HEK293 (cell line): ENCODE measurements at regions not wholly inside any gene's neighbourhood (a gene's known extent, or its start where the extent isn't known, plus 50 kb on each side); places are given as distances from the start of the nearest gene placed in this dataset.

ENCODE experiments used
- CTCF ChIA-PET: fragments of 350-600 bp; formaldehyde crosslinking; extraction: SDS; loops from one replicate; lab custom pipeline; 2021; ENCODE audit warnings: antibody characterized with exemption; lab: Yijun Ruan, JAX
- POLR2A ChIA-PET: fragments of 300-600 bp; formaldehyde crosslinking; extraction: SDS; loops from one replicate; lab custom pipeline; 2020; ENCODE audit warnings: antibody characterized with exemption, inconsistent platforms; lab: Yijun Ruan, JAX
- H3K27ac ChIP-seq: fragments of 200-500 bp; sonication (Bioruptor generic); 2 replicates; pipeline ENCODE4 v1.5.1; 2014; ENCODE audit warnings: low read depth, low read length, control low read depth, inconsistent platforms; ENCODE audit errors: extremely low read depth
- H3K36me3 ChIP-seq, 2 experiments: fragments of 200-500 bp in 1 of 2; sonication (Bioruptor generic) in 1 of 2; 1 replicate in 1 of 2; 2 replicates in 1 of 2; pipeline ENCODE4 v1.5.1; 2014 to 2017; ENCODE audit warnings: inconsistent platforms in 2 of 2, low read length in 2 of 2; ENCODE audit not compliant: control insufficient read depth in 2 of 2, insufficient read depth in 1 of 2
- H3K4me1 ChIP-seq: fragments of 200-500 bp; sonication (Bioruptor generic); 2 replicates; pipeline ENCODE4 v1.5.1; 2014; ENCODE audit warnings: mild to moderate bottlenecking, low read length, inconsistent platforms; ENCODE audit not compliant: control insufficient read depth, insufficient read depth
- H3K4me3 ChIP-seq: 2 replicates; pipeline ENCODE4 v1.5.1; 2011; ENCODE audit warnings: low read depth, mild to moderate bottlenecking, control low read depth, low read length, moderate library complexity
- H3K9me3 ChIP-seq: fragments of 200-500 bp; sonication (Bioruptor generic); 2 replicates; pipeline ENCODE4 v1.5.1; 2014; ENCODE audit warnings: low read depth, low read length, inconsistent platforms; ENCODE audit not compliant: control insufficient read depth, insufficient read depth
- BCL11B ChIP-seq: fragments of 450-650 bp; formaldehyde crosslinking; IDR thresholded peaks from 2 replicates; pipeline ENCODE4 v1.5.1; 2016; ENCODE audit warnings: low read depth, missing biosample characterization, missing genetic modification characterization
- GFI1B ChIP-seq: fragments of 450-650 bp; formaldehyde crosslinking; IDR thresholded peaks from 2 replicates; pipeline ENCODE4 v1.5.1; 2016; ENCODE audit warnings: missing biosample characterization, missing genetic modification characterization
- GLI2 ChIP-seq: fragments of 450-650 bp; formaldehyde crosslinking; IDR thresholded peaks from 2 replicates; pipeline ENCODE4; 2017; ENCODE audit warnings: missing biosample characterization, missing genetic modification characterization, low read depth, borderline replicate concordance
- GLI4 ChIP-seq: fragments of 450-650 bp; formaldehyde crosslinking; IDR thresholded peaks from 2 replicates; pipeline ENCODE4 v1.5.1; 2016; ENCODE audit warnings: missing biosample characterization, missing genetic modification characterization
- HOXC10 ChIP-seq: sonication (generic); formaldehyde crosslinking; IDR thresholded peaks from 2 replicates; pipeline ENCODE4 v1.8.1; 2023; ENCODE audit warnings: mild to moderate bottlenecking, missing genetic modification reagents
- WT1 ChIP-seq: fragments of 450-650 bp; formaldehyde crosslinking; IDR thresholded peaks from 2 replicates; pipeline ENCODE4 v1.5.1; 2016; ENCODE audit warnings: missing biosample characterization, missing genetic modification characterization
- ZBTB17 ChIP-seq: fragments of 450-650 bp; formaldehyde crosslinking; IDR thresholded peaks from 2 replicates; pipeline ENCODE4 v1.5.1; 2016; ENCODE audit warnings: missing biosample characterization, missing genetic modification characterization
- ZBTB20 ChIP-seq: fragments of 450-650 bp; formaldehyde crosslinking; IDR thresholded peaks from 2 replicates; pipeline ENCODE4 v1.5.1; 2016; ENCODE audit warnings: missing biosample characterization, missing genetic modification characterization
- ZNF169 ChIP-seq: fragments of 450-650 bp; formaldehyde crosslinking; IDR thresholded peaks from 2 replicates; pipeline ENCODE4 v1.5.1; 2016; ENCODE audit warnings: missing biosample characterization, missing genetic modification characterization
- ZNF324 ChIP-seq: fragments of 450-650 bp; formaldehyde crosslinking; IDR thresholded peaks from 2 replicates; pipeline ENCODE4 v1.5.1; 2016; ENCODE audit warnings: missing biosample characterization, missing genetic modification characterization
- ZNF354C ChIP-seq: fragments of 450-650 bp; formaldehyde crosslinking; IDR thresholded peaks from 2 replicates; pipeline ENCODE4 v1.5.1; 2016; ENCODE audit warnings: missing biosample characterization, missing genetic modification characterization, low read depth, borderline replicate concordance
- ZNF433 ChIP-seq: fragments of 450-650 bp; formaldehyde crosslinking; IDR thresholded peaks from 2 replicates; pipeline ENCODE4 v1.5.1; 2016; ENCODE audit warnings: missing biosample characterization, missing genetic modification characterization, low read depth
- ZNF558 ChIP-seq: fragments of 450-650 bp; formaldehyde crosslinking; IDR thresholded peaks from 2 replicates; pipeline ENCODE4 v1.5.1; 2016; ENCODE audit warnings: missing biosample characterization, missing genetic modification characterization
- ZNF600 ChIP-seq: fragments of 450-650 bp; formaldehyde crosslinking; IDR thresholded peaks from 2 replicates; pipeline ENCODE4 v1.5.1; 2016; ENCODE audit warnings: missing biosample characterization, missing genetic modification characterization
- ZNF768 ChIP-seq: fragments of 450-650 bp; formaldehyde crosslinking; IDR thresholded peaks from 2 replicates; pipeline ENCODE4 v1.5.1; 2018; ENCODE audit warnings: missing biosample characterization, mild to moderate bottlenecking, missing genetic modification characterization
- ZSCAN16 ChIP-seq: fragments of 450-650 bp; formaldehyde crosslinking; IDR thresholded peaks from 2 replicates; pipeline ENCODE4 v1.5.1; 2016; ENCODE audit warnings: missing biosample characterization, missing genetic modification characterization
- TF ChIP-seq, protein P1 (sequence below): fragments of 450-650 bp; formaldehyde crosslinking; IDR thresholded peaks from 2 replicates; pipeline ENCODE4 v1.5.1; 2016; ENCODE audit warnings: missing biosample characterization, missing genetic modification characterization
- TF ChIP-seq, protein P2 (sequence below): fragments of 450-650 bp; formaldehyde crosslinking; IDR thresholded peaks from 2 replicates; pipeline ENCODE4 v1.5.1; 2016; ENCODE audit warnings: missing biosample characterization, missing genetic modification characterization, low read depth
- TF ChIP-seq, protein P3 (sequence below): fragments of 450-650 bp; formaldehyde crosslinking; IDR thresholded peaks from 2 replicates; pipeline ENCODE4 v1.5.1; 2016; ENCODE audit warnings: missing biosample characterization, missing genetic modification characterization
- TF ChIP-seq, protein P4 (sequence below): fragments of 450-650 bp; formaldehyde crosslinking; IDR thresholded peaks from 2 replicates; pipeline ENCODE4 v1.5.1; 2016; ENCODE audit warnings: missing biosample characterization, missing genetic modification characterization

DNA sequence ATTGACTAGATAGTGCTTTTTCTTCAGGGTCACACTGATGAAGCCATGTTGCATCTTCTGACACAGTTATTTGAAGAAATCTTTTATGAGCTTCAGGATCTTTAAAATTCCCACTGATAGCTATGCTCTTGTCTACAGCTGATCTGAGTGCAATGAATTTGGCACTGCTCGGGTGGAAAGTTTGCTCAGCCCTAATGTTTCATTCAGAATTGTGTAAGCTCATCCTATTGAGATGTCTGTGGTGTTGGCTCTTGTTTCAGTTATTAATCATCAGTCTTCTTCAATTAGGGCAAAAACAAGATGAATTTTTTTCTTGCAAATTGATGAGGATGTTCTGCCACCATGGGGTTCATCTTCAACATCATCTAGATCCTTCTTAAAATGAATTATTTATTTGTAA, 1387.0 kb upstream of the RAG2 start (continued):
- TF ChIP-seq, protein P1, sequence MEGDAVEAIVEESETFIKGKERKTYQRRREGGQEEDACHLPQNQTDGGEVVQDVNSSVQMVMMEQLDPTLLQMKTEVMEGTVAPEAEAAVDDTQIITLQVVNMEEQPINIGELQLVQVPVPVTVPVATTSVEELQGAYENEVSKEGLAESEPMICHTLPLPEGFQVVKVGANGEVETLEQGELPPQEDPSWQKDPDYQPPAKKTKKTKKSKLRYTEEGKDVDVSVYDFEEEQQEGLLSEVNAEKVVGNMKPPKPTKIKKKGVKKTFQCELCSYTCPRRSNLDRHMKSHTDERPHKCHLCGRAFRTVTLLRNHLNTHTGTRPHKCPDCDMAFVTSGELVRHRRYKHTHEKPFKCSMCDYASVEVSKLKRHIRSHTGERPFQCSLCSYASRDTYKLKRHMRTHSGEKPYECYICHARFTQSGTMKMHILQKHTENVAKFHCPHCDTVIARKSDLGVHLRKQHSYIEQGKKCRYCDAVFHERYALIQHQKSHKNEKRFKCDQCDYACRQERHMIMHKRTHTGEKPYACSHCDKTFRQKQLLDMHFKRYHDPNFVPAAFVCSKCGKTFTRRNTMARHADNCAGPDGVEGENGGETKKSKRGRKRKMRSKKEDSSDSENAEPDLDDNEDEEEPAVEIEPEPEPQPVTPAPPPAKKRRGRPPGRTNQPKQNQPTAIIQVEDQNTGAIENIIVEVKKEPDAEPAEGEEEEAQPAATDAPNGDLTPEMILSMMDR (tag by site-specific recombination), result no peak
- TF ChIP-seq ZNF324 (tag by site-specific recombination) (no peak), WT1 (tag by site-specific recombination) (no peak), ZBTB20 (no peak), ZNF169 (tag by site-specific recombination) (no peak)
- TF ChIP-seq, protein P2, sequence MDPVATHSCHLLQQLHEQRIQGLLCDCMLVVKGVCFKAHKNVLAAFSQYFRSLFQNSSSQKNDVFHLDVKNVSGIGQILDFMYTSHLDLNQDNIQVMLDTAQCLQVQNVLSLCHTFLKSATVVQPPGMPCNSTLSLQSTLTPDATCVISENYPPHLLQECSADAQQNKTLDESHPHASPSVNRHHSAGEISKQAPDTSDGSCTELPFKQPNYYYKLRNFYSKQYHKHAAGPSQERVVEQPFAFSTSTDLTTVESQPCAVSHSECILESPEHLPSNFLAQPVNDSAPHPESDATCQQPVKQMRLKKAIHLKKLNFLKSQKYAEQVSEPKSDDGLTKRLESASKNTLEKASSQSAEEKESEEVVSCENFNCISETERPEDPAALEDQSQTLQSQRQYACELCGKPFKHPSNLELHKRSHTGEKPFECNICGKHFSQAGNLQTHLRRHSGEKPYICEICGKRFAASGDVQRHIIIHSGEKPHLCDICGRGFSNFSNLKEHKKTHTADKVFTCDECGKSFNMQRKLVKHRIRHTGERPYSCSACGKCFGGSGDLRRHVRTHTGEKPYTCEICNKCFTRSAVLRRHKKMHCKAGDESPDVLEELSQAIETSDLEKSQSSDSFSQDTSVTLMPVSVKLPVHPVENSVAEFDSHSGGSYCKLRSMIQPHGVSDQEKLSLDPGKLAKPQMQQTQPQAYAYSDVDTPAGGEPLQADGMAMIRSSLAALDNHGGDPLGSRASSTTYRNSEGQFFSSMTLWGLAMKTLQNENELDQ (tag by site-specific recombination), result no peak

DNA sequence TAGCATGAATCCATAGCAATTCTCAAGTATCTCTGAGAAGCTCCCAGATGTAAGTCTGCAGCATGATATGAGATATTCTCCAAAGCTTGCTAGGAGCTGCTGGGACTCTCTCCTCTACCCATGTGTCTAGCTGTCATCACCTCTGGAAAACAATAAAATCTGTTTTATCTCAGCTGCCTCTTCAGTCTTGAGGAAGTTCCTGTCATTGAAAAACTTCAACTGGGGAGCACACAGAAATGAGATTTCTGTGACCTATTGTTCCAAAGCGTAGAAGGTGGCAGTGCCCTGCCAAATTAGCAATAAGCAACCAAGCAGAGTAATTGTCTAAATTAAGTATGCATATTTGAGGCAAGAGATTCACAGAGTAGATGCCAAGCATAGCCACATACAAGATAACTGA, 1380.6 kb upstream of the RAG2 start:
- TF ChIP-seq GFI1B (tag by site-specific recombination) (no peak), ZNF768 (tag by site-specific recombination) (no peak), BCL11B (tag by site-specific recombination) (no peak), HOXC10 (no peak), ZSCAN16 (no peak), ZNF600 (tag by site-specific recombination) (no peak), ZNF433 (tag by site-specific recombination) (no peak), ZNF558 (tag by site-specific recombination) (no peak), GLI2 (tag by site-specific recombination) (no peak), GLI4 (tag by site-specific recombination) (no peak), ZBTB17 (no peak), ZNF354C (tag by site-specific recombination) (no peak)
- TF ChIP-seq, protein P3, sequence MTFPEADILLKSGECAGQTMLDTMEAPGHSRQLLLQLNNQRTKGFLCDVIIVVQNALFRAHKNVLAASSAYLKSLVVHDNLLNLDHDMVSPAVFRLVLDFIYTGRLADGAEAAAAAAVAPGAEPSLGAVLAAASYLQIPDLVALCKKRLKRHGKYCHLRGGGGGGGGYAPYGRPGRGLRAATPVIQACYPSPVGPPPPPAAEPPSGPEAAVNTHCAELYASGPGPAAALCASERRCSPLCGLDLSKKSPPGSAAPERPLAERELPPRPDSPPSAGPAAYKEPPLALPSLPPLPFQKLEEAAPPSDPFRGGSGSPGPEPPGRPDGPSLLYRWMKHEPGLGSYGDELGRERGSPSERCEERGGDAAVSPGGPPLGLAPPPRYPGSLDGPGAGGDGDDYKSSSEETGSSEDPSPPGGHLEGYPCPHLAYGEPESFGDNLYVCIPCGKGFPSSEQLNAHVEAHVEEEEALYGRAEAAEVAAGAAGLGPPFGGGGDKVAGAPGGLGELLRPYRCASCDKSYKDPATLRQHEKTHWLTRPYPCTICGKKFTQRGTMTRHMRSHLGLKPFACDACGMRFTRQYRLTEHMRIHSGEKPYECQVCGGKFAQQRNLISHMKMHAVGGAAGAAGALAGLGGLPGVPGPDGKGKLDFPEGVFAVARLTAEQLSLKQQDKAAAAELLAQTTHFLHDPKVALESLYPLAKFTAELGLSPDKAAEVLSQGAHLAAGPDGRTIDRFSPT (tag by site-specific recombination), result no peak
- TF ChIP-seq, protein P4, sequence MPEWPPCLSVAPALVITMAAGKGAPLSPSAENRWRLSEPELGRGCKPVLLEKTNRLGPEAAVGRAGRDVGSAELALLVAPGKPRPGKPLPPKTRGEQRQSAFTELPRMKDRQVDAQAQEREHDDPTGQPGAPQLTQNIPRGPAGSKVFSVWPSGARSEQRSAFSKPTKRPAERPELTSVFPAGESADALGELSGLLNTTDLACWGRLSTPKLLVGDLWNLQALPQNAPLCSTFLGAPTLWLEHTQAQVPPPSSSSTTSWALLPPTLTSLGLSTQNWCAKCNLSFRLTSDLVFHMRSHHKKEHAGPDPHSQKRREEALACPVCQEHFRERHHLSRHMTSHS (tag by site-specific recombination), result no peak
- Histone ChIP-seq H3K36me3 (no peaks in the 10 kb centered on the region), H3K4me3 (no peak overlapping the region), H3K27ac (no peak overlapping the region), H3K4me1 (no peaks in the 10 kb centered on the region), H3K9me3 (no peaks in the 10 kb centered on the region)
- POLR2A ChIA-PET, result no interaction called here
- CTCF ChIA-PET, result interaction anchor here (0.7 kb wide), 1 partner anchor 213 kb away, joined by 3 read pairs; no protein-coding TSS in a partner anchor
